NB4 (cell line): ENCODE measurements at regions not wholly inside any gene's neighbourhood (a gene's known extent, or its start where the extent isn't known, plus 50 kb on each side); places are given as distances from the start of the nearest gene placed in this dataset.

Experiments used
- DNase-seq: peaks from one replicate; pipeline ENCODE4 v3.0.0; 2010; ENCODE audit warnings: low read depth
- H3K4me3 ChIP-seq: one replicate; pipeline ENCODE4 v1.5.1; 2011; ENCODE audit warnings: mild to moderate bottlenecking, low read depth, low read length, moderate library complexity
- CTCF ChIP-seq: IDR thresholded peaks from one replicate; pipeline ENCODE4 v1.5.1; 2012; ENCODE audit warnings: low read depth, low read length
- MAX ChIP-seq: IDR thresholded peaks from 2 replicates; pipeline ENCODE4 v1.6.1; 2011; ENCODE audit warnings: low read depth, low read length
- MYC ChIP-seq: IDR thresholded peaks from 2 replicates; pipeline ENCODE4 v1.6.1; 2011; ENCODE audit warnings: low read depth, low read length
- POLR2A ChIP-seq: IDR thresholded peaks from 2 replicates; pipeline ENCODE4 v1.6.1; 2011; ENCODE audit warnings: mild to moderate bottlenecking; ENCODE audit not compliant: insufficient read length; ENCODE audit errors: extremely low read depth

GRCh38 chr4:170248029-170248428, 158.3 kb upstream of the AADAT start:
- no peak overlapping the region for H3K4me3 ChIP-seq
- TF ChIP-seq CTCF: no peak
- no peak for TF ChIP-seq MYC
- no peak for TF ChIP-seq POLR2A
- no peak for TF ChIP-seq MAX
- DNase-seq: no peak

- no peak overlapping the region for H3K4me3 ChIP-seq
- no peak for DNase-seq
- TF ChIP-seq POLR2A (no peak), MAX (no peak), CTCF (no peak), MYC (no peak)
Measured at GRCh38 chr4:170247596-170247995, 157.8 kb upstream of the AADAT start.

GRCh38 chr4:170243662-170244288, 154.0 kb upstream of the AADAT start:
- DNase-seq: no peak
- no peak overlapping the region for H3K4me3 ChIP-seq
- TF ChIP-seq POLR2A (no peak), MYC (no peak), MAX (no peak), CTCF (no peak)

GRCh38 chr4:170242471-170242870, 152.7 kb upstream of the AADAT start:
- H3K4me3 ChIP-seq: no peak overlapping the region
- TF ChIP-seq POLR2A (no peak), MAX (no peak), CTCF (no peak), MYC (no peak)
- no peak for DNase-seq

- no peak for DNase-seq
- TF ChIP-seq POLR2A (no peak), CTCF (no peak), MYC (no peak), MAX (no peak)
- no peak overlapping the region for H3K4me3 ChIP-seq
Measured at GRCh38 chr4:170234800-170235199, 145.0 kb upstream of the AADAT start.

GRCh38 chr4:170231377-170231776, 141.6 kb upstream of the AADAT start:
- no peak overlapping the region for H3K4me3 ChIP-seq
- TF ChIP-seq MAX (no peak), POLR2A (no peak), CTCF (no peak), MYC (no peak)
- no peak for DNase-seq
